OCI-LY1 (cell line): ENCODE measurements at regions not wholly inside any gene's neighbourhood (a gene's known extent, or its start where the extent isn't known, plus 50 kb on each side); places are given as distances from the start of the nearest gene placed in this dataset.

Experiments used
- CTCF ChIP-seq: fragments of 200-600 bp; sonication (generic), shearing (Covaris generic); IDR thresholded peaks from 2 replicates; pipeline ENCODE4 v1.5.1; 2017; ENCODE audit warnings: mild to moderate bottlenecking, antibody characterized with exemption, low read length, moderate library complexity, mixed read lengths
- EZH2 ChIP-seq: fragments of 200-600 bp; sonication (generic), shearing (Covaris generic); IDR thresholded peaks from 2 replicates; pipeline ENCODE4 v1.8.0; 2017; ENCODE audit warnings: borderline replicate concordance, mixed run types, mild to moderate bottlenecking, antibody characterized with exemption, low read length, moderate library complexity, mixed read lengths

- TF ChIP-seq CTCF = no peak
- no peak for TF ChIP-seq EZH2
These were observed 126.5 kb upstream of the GRM7 start for GRCh38 chr3:6734395-6734746.
